Ascending aorta (tissue), 2 donors: ENCODE measurements at regions not wholly inside any gene's neighbourhood (a gene's known extent, or its start where the extent isn't known, plus 50 kb on each side); places are given as distances from the start of the nearest gene placed in this dataset.

Source experiments
- DNase-seq, 2 donors: peaks; one replicate each; pipeline ENCODE4 v3.0.0-alpha.2; 2019; ENCODE audit warnings: low spot score in 2 of 2
- H3K27ac ChIP-seq, 2 donors: fragments of 200-600 bp; sonication (generic); one replicate each; pipeline ENCODE4 v1.5.1; 2016 to 2017; ENCODE audit warnings: mild to moderate bottlenecking in 1 of 2
- H3K27me3 ChIP-seq: fragments of 200-600 bp; sonication (generic); one replicate; pipeline ENCODE4 v1.5.1; 2017
- H3K36me3 ChIP-seq, 2 donors: fragments of 200-600 bp; sonication (generic); one replicate each; pipeline ENCODE4 v1.5.1; 2016
- H3K4me1 ChIP-seq, 2 donors: fragments of 200-600 bp; sonication (generic); one replicate each; pipeline ENCODE4 v1.5.1; 2016 to 2017; ENCODE audit warnings: mild to moderate bottlenecking in 1 of 2
- H3K4me3 ChIP-seq, 2 donors: fragments of 200-600 bp; sonication (generic); one replicate each; pipeline ENCODE4 v1.5.1; 2016 to 2017; ENCODE audit warnings: mild to moderate bottlenecking in 1 of 2
- H3K9me3 ChIP-seq, 2 donors: fragments of 200-600 bp; sonication (generic); one replicate each; pipeline ENCODE4 v1.5.1; 2016
- CTCF ChIP-seq, 3 experiments: fragments of 200-600 bp in 2 of 3; fragments of 450-650 bp in 1 of 3; sonication (generic) in 2 of 3; IDR thresholded peaks; one replicate each; pipeline ENCODE4 v1.5.1; 2016 to 2019; ENCODE audit warnings: antibody characterized with exemption in 3 of 3, mild to moderate bottlenecking in 1 of 3, moderate library complexity in 1 of 3
- intact Hi-C: fragments of 100-400 bp; cut with DNase I; formaldehyde crosslinking; loops from one replicate; pipeline ENCODE4 v1.15.1; 2023

GRCh38 chr4:126604268-126604867 is 1028.4 kb upstream of the INTU start:
- no peak for DNase-seq
- intact Hi-C loops = loop anchor here (5.0 to 10.0 kb wide), 2 partner anchors 850 to 1292 kb away; partner anchors contain the start of gene FAT4
- Histone ChIP-seq H3K27me3 (no peaks in the 10 kb centered on the region), H3K36me3 (no peaks in the 10 kb centered on the region), H3K4me3 (no peak overlapping the region), H3K9me3 (no peaks in the 10 kb centered on the region), H3K27ac (no peak overlapping the region), H3K4me1 (no peaks in the 10 kb centered on the region)
- TF ChIP-seq CTCF (IDR thresholded peaks at IDR 0.05) = peak in 2 of 3 experiments; percentile 47 to 65

- intact Hi-C loops = no loop called here
- no peak for DNase-seq
- Histone ChIP-seq H3K4me1 (no peaks in the 10 kb centered on the region), H3K36me3 (no peaks in the 10 kb centered on the region), H3K4me3 (no peak overlapping the region), H3K27ac (no peak overlapping the region), H3K9me3 (no peaks in the 10 kb centered on the region), H3K27me3 (no peaks in the 10 kb centered on the region)
- no peak for TF ChIP-seq CTCF (IDR thresholded peaks at IDR 0.05)
These were observed 1021.8 kb upstream of the INTU start for GRCh38 chr4:126610933-126611332.

GRCh38 chr4:126611900-126612299 is 1020.9 kb upstream of the INTU start:
- Histone ChIP-seq H3K27ac (no peak overlapping the region), H3K4me3 (no peak overlapping the region), H3K27me3 (no peaks in the 10 kb centered on the region), H3K9me3 (no peaks in the 10 kb centered on the region), H3K36me3 (no peaks in the 10 kb centered on the region), H3K4me1 (no peaks in the 10 kb centered on the region)
- TF ChIP-seq CTCF (IDR thresholded peaks at IDR 0.05) = no peak
- intact Hi-C loops = no loop called here
- no peak for DNase-seq

GRCh38 chr4:126614356-126614855 is 1018.4 kb upstream of the INTU start:
- Histone ChIP-seq H3K4me3 (no peak overlapping the region), H3K27ac (no peak overlapping the region), H3K4me1 (no peaks in the 10 kb centered on the region), H3K27me3 (no peaks in the 10 kb centered on the region), H3K9me3 (no peaks in the 10 kb centered on the region), H3K36me3 (no peaks in the 10 kb centered on the region)
- no peak for DNase-seq
- no peak for TF ChIP-seq CTCF (IDR thresholded peaks at IDR 0.05)
- intact Hi-C loops = no loop called here

- Histone ChIP-seq H3K4me1 (no peaks in the 10 kb centered on the region), H3K36me3 (no peaks in the 10 kb centered on the region), H3K4me3 (no peak overlapping the region), H3K27me3 (no peaks in the 10 kb centered on the region), H3K27ac (no peak overlapping the region), H3K9me3 (no peaks in the 10 kb centered on the region)
- no peak for TF ChIP-seq CTCF (IDR thresholded peaks at IDR 0.05)
- DNase-seq = no peak
- intact Hi-C loops = no loop called here
These were observed 1016.0 kb upstream of the INTU start for GRCh38 chr4:126616795-126617194.

- intact Hi-C loops = no loop called here
- H3K27ac ChIP-seq = no peak overlapping the region
- no peaks in the 10 kb centered on the region for H3K36me3 ChIP-seq
- TF ChIP-seq CTCF (IDR thresholded peaks at IDR 0.05) = no peak
- no peak for DNase-seq
- H3K4me1 ChIP-seq = no peaks in the 10 kb centered on the region
- H3K9me3 ChIP-seq = no peaks in the 10 kb centered on the region
- H3K27me3 ChIP-seq = no peaks in the 10 kb centered on the region
- no peak overlapping the region for H3K4me3 ChIP-seq
These were observed 1005.5 kb upstream of the INTU start for GRCh38 chr4:126627255-126627654.
